ENCODE measurements at regions not wholly inside any gene's neighbourhood (a gene's known extent, or its start where the extent isn't known, plus 50 kb on each side); places are given as distances from the start of the nearest gene placed in this dataset.
"Not testable (repeated sequence)": the region's sequence is repeated elsewhere in the genome, so short reads cannot be mapped to it uniquely, and the experiment has no call there.

DNA sequence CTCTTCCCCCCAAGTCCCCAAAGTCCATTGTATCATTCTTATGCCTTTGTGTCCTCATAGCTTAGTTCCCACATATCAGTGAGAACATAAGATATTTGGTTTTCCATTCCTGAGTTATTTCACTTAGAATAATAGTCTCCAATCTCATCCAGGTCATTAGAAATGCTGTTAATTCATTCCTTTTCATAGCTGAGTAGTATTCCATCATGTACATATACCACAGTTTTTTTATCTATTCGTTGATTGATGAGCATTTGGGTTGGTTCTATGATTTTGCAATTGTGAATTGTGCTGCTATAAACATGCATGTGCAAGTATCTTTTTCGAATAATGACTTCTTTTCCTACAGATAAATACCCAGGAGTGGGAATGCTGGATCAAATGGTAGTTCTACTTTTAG is 359.6 kb downstream of the ADAMTS20 start:
- not testable (repeated sequence) for TF ChIP-seq POLR2AphosphoS5, POLR2A (IDR thresholded peaks at IDR 0.05)
- TF ChIP-seq, protein P1, sequence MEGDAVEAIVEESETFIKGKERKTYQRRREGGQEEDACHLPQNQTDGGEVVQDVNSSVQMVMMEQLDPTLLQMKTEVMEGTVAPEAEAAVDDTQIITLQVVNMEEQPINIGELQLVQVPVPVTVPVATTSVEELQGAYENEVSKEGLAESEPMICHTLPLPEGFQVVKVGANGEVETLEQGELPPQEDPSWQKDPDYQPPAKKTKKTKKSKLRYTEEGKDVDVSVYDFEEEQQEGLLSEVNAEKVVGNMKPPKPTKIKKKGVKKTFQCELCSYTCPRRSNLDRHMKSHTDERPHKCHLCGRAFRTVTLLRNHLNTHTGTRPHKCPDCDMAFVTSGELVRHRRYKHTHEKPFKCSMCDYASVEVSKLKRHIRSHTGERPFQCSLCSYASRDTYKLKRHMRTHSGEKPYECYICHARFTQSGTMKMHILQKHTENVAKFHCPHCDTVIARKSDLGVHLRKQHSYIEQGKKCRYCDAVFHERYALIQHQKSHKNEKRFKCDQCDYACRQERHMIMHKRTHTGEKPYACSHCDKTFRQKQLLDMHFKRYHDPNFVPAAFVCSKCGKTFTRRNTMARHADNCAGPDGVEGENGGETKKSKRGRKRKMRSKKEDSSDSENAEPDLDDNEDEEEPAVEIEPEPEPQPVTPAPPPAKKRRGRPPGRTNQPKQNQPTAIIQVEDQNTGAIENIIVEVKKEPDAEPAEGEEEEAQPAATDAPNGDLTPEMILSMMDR (IDR thresholded peaks at IDR 0.05) = not testable (repeated sequence)
